Mesodermal cell (in vitro differentiated cells): ENCODE measurements at regions not wholly inside any gene's neighbourhood (a gene's known extent, or its start where the extent isn't known, plus 50 kb on each side); places are given as distances from the start of the nearest gene placed in this dataset.

ENCODE experiments used
- H3K27ac ChIP-seq: 2 replicates; pipeline ENCODE4 v1.7.0; 2013; ENCODE audit warnings: mild to moderate bottlenecking, low read depth, low read length, moderate library complexity; ENCODE audit not compliant: severe bottlenecking
- H3K36me3 ChIP-seq: 2 replicates; pipeline ENCODE4 v1.7.1; 2013; ENCODE audit warnings: mild to moderate bottlenecking, low read length, moderate library complexity; ENCODE audit not compliant: control insufficient read depth, insufficient read depth
- H3K4me1 ChIP-seq: one replicate; pipeline ENCODE4 v1.7.1; 2013; ENCODE audit warnings: mild to moderate bottlenecking, low read length; ENCODE audit not compliant: insufficient read depth, control insufficient read depth, poor library complexity, severe bottlenecking
- H3K4me3 ChIP-seq: 2 replicates; pipeline ENCODE4 v1.7.0; 2013; ENCODE audit warnings: low read length, control low read depth, mild to moderate bottlenecking; ENCODE audit not compliant: insufficient read depth, poor library complexity, severe bottlenecking; ENCODE audit errors: extremely low read depth
- H3K9me3 ChIP-seq: 2 replicates; pipeline ENCODE4 v1.7.1; 2013; ENCODE audit warnings: mild to moderate bottlenecking, low read length, moderate library complexity; ENCODE audit not compliant: control insufficient read depth
- whole genome bisulfite sequencing, 2 experiments: methylation state at CpG; one replicate each; pipeline ENCODE4 v1.1.5; 2013; ENCODE audit warnings: missing lambda C conversion rate in 2 of 2; ENCODE audit not compliant: insufficient coverage in 2 of 2; 5-methylcytosine and 5-hydroxymethylcytosine counted together

- no peak overlapping the region for H3K27ac ChIP-seq
- H3K36me3 ChIP-seq = no peaks in the 10 kb centered on the region
- H3K4me1 ChIP-seq = no peaks in the 10 kb centered on the region
- no peaks in the 10 kb centered on the region for H3K9me3 ChIP-seq
- 86 to 96% methylated on average over 2 to 3 of the region's 3 CpGs for WGBS, 2 experiments
- H3K4me3 ChIP-seq = no peak overlapping the region
These were observed 57.9 kb downstream of the NPY start for GRCh38 chr7:24341691-24342413.

- WGBS, 2 experiments = 57% methylated on average over 1 of the region's 2 CpGs; no CpG with 5 or more reads in 1 of the 2 experiments
- no peak overlapping the region for H3K4me3 ChIP-seq
- H3K4me1 ChIP-seq = no peaks in the 10 kb centered on the region
- H3K27ac ChIP-seq = no peak overlapping the region
- no peaks in the 10 kb centered on the region for H3K36me3 ChIP-seq
- H3K9me3 ChIP-seq = no peaks in the 10 kb centered on the region
These were observed 59.6 kb downstream of the NPY start for GRCh38 chr7:24343614-24344013.

GRCh38 chr7:24346129-24346528 lies 62.1 kb downstream of the NPY start:
- 74 to 82% methylated on average over 4 of the region's 5 CpGs for WGBS, 2 experiments
- Histone ChIP-seq H3K4me1 (no peaks in the 10 kb centered on the region), H3K4me3 (no peak overlapping the region)

GRCh38 chr7:24346716-24347115 lies 62.7 kb downstream of the NPY start:
- no peak overlapping the region for H3K4me3 ChIP-seq
- no peaks in the 10 kb centered on the region for H3K4me1 ChIP-seq
- no peaks in the 10 kb centered on the region for H3K36me3 ChIP-seq
- no peak overlapping the region for H3K27ac ChIP-seq
- no peaks in the 10 kb centered on the region for H3K9me3 ChIP-seq
- no CpG with 5 or more reads among the region's 3 CpGs for WGBS, 2 experiments

More at GRCh38 chr7:24346129-24346528, 62.1 kb downstream of the NPY start:
- Histone ChIP-seq H3K9me3 (no peaks in the 10 kb centered on the region), H3K36me3 (no peaks in the 10 kb centered on the region), H3K27ac (no peak overlapping the region)

- no peak overlapping the region for H3K4me3 ChIP-seq
- no peaks in the 10 kb centered on the region for H3K9me3 ChIP-seq
- WGBS, 2 experiments = 43 to 45% methylated on average over 1 to 2 of the region's 2 CpGs
These were observed 65.3 kb downstream of the NPY start for GRCh38 chr7:24349339-24349738.

GRCh38 chr7:24354456-24354855 lies 70.5 kb downstream of the NPY start:
- Histone ChIP-seq H3K9me3 (no peaks in the 10 kb centered on the region), H3K4me1 (no peaks in the 10 kb centered on the region), H3K36me3 (no peaks in the 10 kb centered on the region), H3K27ac (no peak overlapping the region), H3K4me3 (no peak overlapping the region)
- WGBS, 2 experiments = 81 to 89% methylated on average over 3 of the region's 4 CpGs

More at GRCh38 chr7:24349339-24349738, 65.3 kb downstream of the NPY start:
- Histone ChIP-seq H3K27ac (no peak overlapping the region), H3K36me3 (no peaks in the 10 kb centered on the region), H3K4me1 (no peaks in the 10 kb centered on the region)

- Histone ChIP-seq H3K36me3 (no peaks in the 10 kb centered on the region), H3K4me1 (no peaks in the 10 kb centered on the region), H3K27ac (no peak overlapping the region), H3K9me3 (no peaks in the 10 kb centered on the region), H3K4me3 (no peak overlapping the region)
- 77 to 79% methylated on average over 3 of the region's 6 CpGs for WGBS, 2 experiments
These were observed 72.9 kb downstream of the NPY start for GRCh38 chr7:24356718-24357386.

- Histone ChIP-seq H3K4me1 (no peaks in the 10 kb centered on the region), H3K36me3 (no peaks in the 10 kb centered on the region), H3K9me3 (no peaks in the 10 kb centered on the region), H3K4me3 (no peak overlapping the region), H3K27ac (no peak overlapping the region)
- WGBS, 2 experiments = 89 to 90% methylated on average over 1 to 2 of the region's 3 CpGs
These were observed 77.0 kb downstream of the NPY start for GRCh38 chr7:24361001-24361400.

GRCh38 chr7:24365606-24366005 lies 81.6 kb downstream of the NPY start:
- Histone ChIP-seq H3K36me3 (no peaks in the 10 kb centered on the region), H3K27ac (no peak overlapping the region), H3K4me1 (no peaks in the 10 kb centered on the region), H3K4me3 (no peak overlapping the region), H3K9me3 (no peaks in the 10 kb centered on the region)
- 83% methylated on average over 1 of the region's 1 CpG; no CpG with 5 or more reads in 1 of the 2 experiments for WGBS, 2 experiments

- WGBS, 2 experiments = 64 to 67% methylated on average over 1 to 3 of the region's 4 CpGs
- no peak overlapping the region for H3K4me3 ChIP-seq
- H3K4me1 ChIP-seq = no peaks in the 10 kb centered on the region
- H3K36me3 ChIP-seq = no peaks in the 10 kb centered on the region
- no peaks in the 10 kb centered on the region for H3K9me3 ChIP-seq
- H3K27ac ChIP-seq = no peak overlapping the region
These were observed 82.9 kb downstream of the NPY start for GRCh38 chr7:24366876-24367275.

- Histone ChIP-seq H3K4me3 (no peak overlapping the region), H3K4me1 (no peaks in the 10 kb centered on the region), H3K9me3 (no peaks in the 10 kb centered on the region), H3K27ac (no peak overlapping the region), H3K36me3 (no peaks in the 10 kb centered on the region)
- WGBS, 2 experiments = 80 to 100% methylated on average over 1 of the region's 2 CpGs
These were observed 84.2 kb downstream of the NPY start for GRCh38 chr7:24368161-24368560.
